HG02798 (cell line): ENCODE measurements at regions not wholly inside any gene's neighbourhood (a gene's known extent, or its start where the extent isn't known, plus 50 kb on each side); places are given as distances from the start of the nearest gene placed in this dataset.
"Not testable (repeated sequence)": the region's sequence is repeated elsewhere in the genome, so short reads cannot be mapped to it uniquely, and the experiment has no call there.

Experiments used
- ATAC-seq: cut with Tn5 transposase; IDR thresholded peaks from one replicate; pipeline ENCODE4 v1.9.1; 2021; ENCODE audit warnings: mild to moderate bottlenecking; ENCODE audit not compliant: unreplicated experiment, poor library complexity

- ATAC-seq = not testable (repeated sequence)
Observed at GRCh38 chr5:20711520-20712155, 723.6 kb upstream of the CDH18 start.

GRCh38 chr5:20707634-20708033 is 719.6 kb upstream of the CDH18 start:
- not testable (repeated sequence) for ATAC-seq

- ATAC-seq = no peak
Observed at GRCh38 chr5:20694121-20694520, 706.1 kb upstream of the CDH18 start.

- no peak for ATAC-seq
Observed at GRCh38 chr5:20692913-20693312, 704.9 kb upstream of the CDH18 start.

- no peak for ATAC-seq
Observed at GRCh38 chr5:20683241-20683940, 695.4 kb upstream of the CDH18 start.

- ATAC-seq = no peak
Observed at GRCh38 chr5:20680718-20681302, 692.8 kb upstream of the CDH18 start.

- no peak for ATAC-seq
Observed at GRCh38 chr5:20678814-20679298, 690.9 kb upstream of the CDH18 start.

GRCh38 chr5:20678386-20678785 is 690.4 kb upstream of the CDH18 start:
- ATAC-seq = no peak

GRCh38 chr5:20660588-20660987 is 672.6 kb upstream of the CDH18 start:
- ATAC-seq = no peak

- ATAC-seq = no peak
Observed at GRCh38 chr5:20656262-20656661, 668.3 kb upstream of the CDH18 start.

GRCh38 chr5:20655211-20655610 is 667.2 kb upstream of the CDH18 start:
- no peak for ATAC-seq

- no peak for ATAC-seq
Observed at GRCh38 chr5:20654746-20655145, 666.7 kb upstream of the CDH18 start.

GRCh38 chr5:20654033-20654432 is 666.0 kb upstream of the CDH18 start:
- ATAC-seq = no peak

- ATAC-seq = no peak
Observed at GRCh38 chr5:20649966-20650365, 662.0 kb upstream of the CDH18 start.

GRCh38 chr5:20648981-20649380 is 661.0 kb upstream of the CDH18 start:
- no peak for ATAC-seq

- no peak for ATAC-seq
Observed at GRCh38 chr5:20636686-20637085, 648.7 kb upstream of the CDH18 start.

GRCh38 chr5:20619591-20619990 is 631.6 kb upstream of the CDH18 start:
- no peak for ATAC-seq

GRCh38 chr5:20618340-20618739 is 630.3 kb upstream of the CDH18 start:
- no peak for ATAC-seq

GRCh38 chr5:20617841-20618240 is 629.8 kb upstream of the CDH18 start:
- ATAC-seq = no peak

- no peak for ATAC-seq
Observed at GRCh38 chr5:20615888-20616563, 628.0 kb upstream of the CDH18 start.

GRCh38 chr5:20611620-20612019 is 623.6 kb upstream of the CDH18 start:
- no peak for ATAC-seq
